Ishikawa (cell line): ENCODE measurements at regions not wholly inside any gene's neighbourhood (a gene's known extent, or its start where the extent isn't known, plus 50 kb on each side); places are given as distances from the start of the nearest gene placed in this dataset.

Source experiments
- CEBPB ChIP-seq: IDR thresholded peaks from 2 replicates; pipeline ENCODE4 v1.6.1; 2012
- CREB1 ChIP-seq: IDR thresholded peaks from 2 replicates; pipeline ENCODE4 v1.6.1; 2012; ENCODE audit warnings: low read depth
- EP300 ChIP-seq: IDR thresholded peaks from 2 replicates; pipeline ENCODE4 v1.6.1; 2012; ENCODE audit warnings: borderline replicate concordance
- FOXM1 ChIP-seq: IDR thresholded peaks from 2 replicates; pipeline ENCODE4 v1.6.1; 2012; ENCODE audit warnings: low read depth, borderline replicate concordance
- MAX ChIP-seq: IDR thresholded peaks from 2 replicates; pipeline ENCODE4 v1.6.1; 2012
- RAD21 ChIP-seq: IDR thresholded peaks from 2 replicates; pipeline ENCODE4 v1.6.1; 2012; ENCODE audit warnings: low read depth
- REST ChIP-seq: IDR thresholded peaks from 2 replicates; pipeline ENCODE4 v1.6.1; 2012; ENCODE audit warnings: low read depth, mild to moderate bottlenecking
- TAF1 ChIP-seq: IDR thresholded peaks from 2 replicates; pipeline ENCODE4 v1.6.1; 2012; ENCODE audit warnings: low read depth, mild to moderate bottlenecking
- TCF12 ChIP-seq: IDR thresholded peaks from 2 replicates; pipeline ENCODE4 v1.6.1; 2012; ENCODE audit warnings: low read depth
- TEAD4 ChIP-seq: IDR thresholded peaks from 2 replicates; pipeline ENCODE4 v1.6.1; 2012
- ZBTB7A ChIP-seq: IDR thresholded peaks from 2 replicates; pipeline ENCODE4 v1.6.1; 2012; ENCODE audit warnings: low read depth

GRCh38 chr14:83042858-83043257 lies 1509.2 kb upstream of the SEL1L start:
- TF ChIP-seq TEAD4 (no peak), CEBPB (no peak), FOXM1 (no peak), CREB1 (no peak), TCF12 (no peak), REST (no peak), RAD21 (no peak), TAF1 (no peak), ZBTB7A (no peak), MAX (no peak), EP300 (no peak)
